ENCODE measurements at regions not wholly inside any gene's neighbourhood (a gene's known extent, or its start where the extent isn't known, plus 50 kb on each side); places are given as distances from the start of the nearest gene placed in this dataset.

- WGBS, 5 donors: 91 to 99% (median 96%) methylated on average over 1 of the region's 1 CpG
- no peak for DNase-seq
- no peak overlapping the region for H3K4me3 ChIP-seq
- peaks cover 0 to 13% (median 7%) of the 10 kb centered on the region in 8 donors for H3K9me3 ChIP-seq
- intact Hi-C loops (cut with DNase I; ENCODE audit: low total_unique reads): no loop called here
- no peak overlapping the region for H3K27ac ChIP-seq
- H3K27me3 ChIP-seq (replicated peaks in 1 of 7): no peaks in the 10 kb centered on the region
- no peaks in the 10 kb centered on the region for H3K36me3 ChIP-seq
- no peaks in the 10 kb centered on the region for H3K4me1 ChIP-seq
- TF ChIP-seq POLR2A (IDR thresholded peaks at IDR 0.05) (no peak), POLR2AphosphoS5 (IDR thresholded peaks at IDR 0.05) (no peak)
- TF ChIP-seq, protein P1, sequence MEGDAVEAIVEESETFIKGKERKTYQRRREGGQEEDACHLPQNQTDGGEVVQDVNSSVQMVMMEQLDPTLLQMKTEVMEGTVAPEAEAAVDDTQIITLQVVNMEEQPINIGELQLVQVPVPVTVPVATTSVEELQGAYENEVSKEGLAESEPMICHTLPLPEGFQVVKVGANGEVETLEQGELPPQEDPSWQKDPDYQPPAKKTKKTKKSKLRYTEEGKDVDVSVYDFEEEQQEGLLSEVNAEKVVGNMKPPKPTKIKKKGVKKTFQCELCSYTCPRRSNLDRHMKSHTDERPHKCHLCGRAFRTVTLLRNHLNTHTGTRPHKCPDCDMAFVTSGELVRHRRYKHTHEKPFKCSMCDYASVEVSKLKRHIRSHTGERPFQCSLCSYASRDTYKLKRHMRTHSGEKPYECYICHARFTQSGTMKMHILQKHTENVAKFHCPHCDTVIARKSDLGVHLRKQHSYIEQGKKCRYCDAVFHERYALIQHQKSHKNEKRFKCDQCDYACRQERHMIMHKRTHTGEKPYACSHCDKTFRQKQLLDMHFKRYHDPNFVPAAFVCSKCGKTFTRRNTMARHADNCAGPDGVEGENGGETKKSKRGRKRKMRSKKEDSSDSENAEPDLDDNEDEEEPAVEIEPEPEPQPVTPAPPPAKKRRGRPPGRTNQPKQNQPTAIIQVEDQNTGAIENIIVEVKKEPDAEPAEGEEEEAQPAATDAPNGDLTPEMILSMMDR (IDR thresholded peaks at IDR 0.05 in 8 of 11, conservative IDR thresholded peaks at IDR 0.05 in 3 of 11): no peak
Observed at GRCh38 chr5:58054018-58054417, 405.9 kb downstream of the PLK2 start.

- Histone ChIP-seq H3K36me3 (no peaks in the 10 kb centered on the region), H3K4me1 (no peaks in the 10 kb centered on the region), H3K27me3 (replicated peaks in 1 of 7) (no peaks in the 10 kb centered on the region), H3K9me3 (peaks cover 0 to 6% (median 0%) of the 10 kb centered on the region in 8 donors), H3K27ac (no peak overlapping the region), H3K4me3 (no peak overlapping the region)
- no peak for DNase-seq
- WGBS, 5 donors: 75 to 80% (median 78%) methylated on average over 3 of the region's 3 CpGs
- intact Hi-C loops (cut with DNase I; ENCODE audit: low total_unique reads): no loop called here
- TF ChIP-seq POLR2A (IDR thresholded peaks at IDR 0.05) (no peak), POLR2AphosphoS5 (IDR thresholded peaks at IDR 0.05) (no peak)
- TF ChIP-seq, protein P1 (IDR thresholded peaks at IDR 0.05 in 8 of 11, conservative IDR thresholded peaks at IDR 0.05 in 3 of 11): no peak
Observed at GRCh38 chr5:58048954-58049353, 410.9 kb downstream of the PLK2 start.

- Histone ChIP-seq H3K36me3 (no peaks in the 10 kb centered on the region), H3K4me3 (no peak overlapping the region), H3K4me1 (no peaks in the 10 kb centered on the region), H3K27ac (no peak overlapping the region), H3K27me3 (replicated peaks in 1 of 7) (no peaks in the 10 kb centered on the region), H3K9me3 (peaks cover 0 to 6% (median 0%) of the 10 kb centered on the region in 8 donors)
- intact Hi-C loops (cut with DNase I; ENCODE audit: low total_unique reads): no loop called here
- no peak for TF ChIP-seq POLR2AphosphoS5 (IDR thresholded peaks at IDR 0.05)
- TF ChIP-seq, protein P1 (IDR thresholded peaks at IDR 0.05 in 8 of 11, conservative IDR thresholded peaks at IDR 0.05 in 3 of 11): no peak
- no peak for TF ChIP-seq POLR2A (IDR thresholded peaks at IDR 0.05)
- no peak for DNase-seq
- WGBS, 5 donors: 82 to 91% (median 86%) methylated on average over 4 of the region's 4 CpGs
Observed at GRCh38 chr5:58048185-58048925, 411.5 kb downstream of the PLK2 start.

- Histone ChIP-seq H3K36me3 (no peaks in the 10 kb centered on the region), H3K9me3 (no peaks in the 10 kb centered on the region), H3K4me1 (no peaks in the 10 kb centered on the region), H3K27ac (no peak overlapping the region), H3K4me3 (no peak overlapping the region), H3K27me3 (replicated peaks in 1 of 7) (no peaks in the 10 kb centered on the region)
- TF ChIP-seq POLR2A (IDR thresholded peaks at IDR 0.05): no peak
- TF ChIP-seq POLR2AphosphoS5 (IDR thresholded peaks at IDR 0.05): no peak
- TF ChIP-seq, protein P1 (IDR thresholded peaks at IDR 0.05 in 8 of 11, conservative IDR thresholded peaks at IDR 0.05 in 3 of 11): no peak
- DNase-seq: no peak
- WGBS, 5 donors: 82 to 100% (median 94%) methylated on average over 1 of the region's 1 CpG
- intact Hi-C loops (cut with DNase I; ENCODE audit: low total_unique reads): no loop called here
Observed at GRCh38 chr5:58046371-58046770, 413.5 kb downstream of the PLK2 start.

All from spleen (tissue), 11 donors.